ENCODE measurements at regions not wholly inside any gene's neighbourhood (a gene's known extent, or its start where the extent isn't known, plus 50 kb on each side); places are given as distances from the start of the nearest gene placed in this dataset.

- TF ChIP-seq SP1 (IDR thresholded peaks at IDR 0.05) (no peak), FOXM1 (IDR thresholded peaks at IDR 0.05; ENCODE audit: borderline replicate concordance) (no peak), TARDBP (IDR thresholded peaks at IDR 0.05) (no peak), FOXA1 (IDR thresholded peaks at IDR 0.05) (no peak), FOXK2 (IDR thresholded peaks at IDR 0.05) (no peak), BHLHE40 (IDR thresholded peaks at IDR 0.05; ENCODE audit: borderline replicate concordance) (no peak), HDGF (IDR thresholded peaks at IDR 0.05; ENCODE audit: borderline replicate concordance) (no peak), NFRKB (IDR thresholded peaks at IDR 0.05) (no peak)
These were observed 1310.1 kb upstream of the RAG2 start for GRCh38 chr11:37908219-37908548.
